Stimulated activated CD4-positive, alpha-beta T cell treated with anti-CD3 and anti-CD28 coated beads, Interleukin-15, amount 100 ng/mL, for 48 hours (primary cell): ENCODE measurements at regions not wholly inside any gene's neighbourhood (a gene's known extent, or its start where the extent isn't known, plus 50 kb on each side); places are given as distances from the start of the nearest gene placed in this dataset.
"Not testable (repeated sequence)": the region's sequence is repeated elsewhere in the genome, so short reads cannot be mapped to it uniquely, and the experiment has no call there.

Source experiments
- DNase-seq, 2 donors: peaks; one replicate each; pipeline ENCODE4 v3.0.0-alpha.2; 2020; ENCODE audit warnings: low read depth in 2 of 2

- DNase-seq = no peak
Observed at GRCh38 chr10:26621243-26621888, 76.1 kb upstream of the PDSS1 start.

- peak in 1 of 2 donors; percentile 20 for DNase-seq
Observed at GRCh38 chr10:26621889-26622711, 75.4 kb upstream of the PDSS1 start.

GRCh38 chr10:26622891-26623290, 74.6 kb upstream of the PDSS1 start:
- DNase-seq = no peak

- no peak for DNase-seq
Observed at GRCh38 chr10:26624006-26624405, 73.5 kb upstream of the PDSS1 start.

- DNase-seq = no peak
Observed at GRCh38 chr10:26626066-26626465, 71.4 kb upstream of the PDSS1 start.

GRCh38 chr10:26627324-26627723, 70.2 kb upstream of the PDSS1 start:
- no peak for DNase-seq

- no peak for DNase-seq
Observed at GRCh38 chr10:26628395-26628794, 69.1 kb upstream of the PDSS1 start.

- not testable (repeated sequence) for DNase-seq
Observed at GRCh38 chr10:26632171-26632570, 65.3 kb upstream of the PDSS1 start.

GRCh38 chr10:26634111-26634510, 63.4 kb upstream of the PDSS1 start:
- not testable (repeated sequence) for DNase-seq

GRCh38 chr10:26637521-26638275, 59.8 kb upstream of the PDSS1 start:
- no peak for DNase-seq

GRCh38 chr10:26640391-26640790, 57.1 kb upstream of the PDSS1 start:
- no peak for DNase-seq

- DNase-seq = no peak
Observed at GRCh38 chr10:26642896-26643653, 54.4 kb upstream of the PDSS1 start.

- DNase-seq = no peak
Observed at GRCh38 chr10:26647602-26648244, 49.8 kb upstream of the PDSS1 start.
